WTC11 (cell line): ENCODE measurements at regions not wholly inside any gene's neighbourhood (a gene's known extent, or its start where the extent isn't known, plus 50 kb on each side); places are given as distances from the start of the nearest gene placed in this dataset.

Experiments
- ATAC-seq: fragments of 200-7000 bp; cut with Tn5 transposase; 2 replicates; pipeline ENCODE4 v1.10.0; 2021; ENCODE audit warnings: mild to moderate bottlenecking, moderate library complexity
- CTCF ChIA-PET: fragments of 300-600 bp; sonication (Branson Sonifier 250); formaldehyde crosslinking; loops from one replicate; lab custom pipeline; 2021; ENCODE audit warnings: antibody characterized with exemption; lab: Charles Lee
- POLR2A ChIA-PET: fragments of 350-600 bp; sonication (Branson Sonifier 250); formaldehyde crosslinking; loops from one replicate; lab custom pipeline; 2021; ENCODE audit warnings: antibody characterized with exemption; lab: Charles Lee
- DNase-seq: peaks from one replicate; pipeline ENCODE4 v3.0.0; 2021; ENCODE audit warnings: low spot score
- H3K27ac Mint-ChIP-seq: 2 replicates; pipeline ENCODE4 v1.8.0; 2021; ENCODE audit warnings: mixed read lengths
- H3K27me3 Mint-ChIP-seq: 2 replicates; pipeline ENCODE4 v1.8.0; 2021; ENCODE audit warnings: low read depth, mild to moderate bottlenecking, moderate library complexity, mixed read lengths
- H3K36me3 Mint-ChIP-seq: 2 replicates; pipeline ENCODE4 v1.8.0; 2021; ENCODE audit warnings: mixed read lengths
- H3K4me1 Mint-ChIP-seq: 2 replicates; pipeline ENCODE4 v1.8.0; 2022; ENCODE audit warnings: mixed read lengths
- H3K4me3 Mint-ChIP-seq: 2 replicates; pipeline ENCODE4 v1.8.0; 2021; ENCODE audit warnings: mild to moderate bottlenecking, moderate library complexity, mixed read lengths
- H3K9me3 Mint-ChIP-seq: 2 replicates; pipeline ENCODE4 v1.8.0; 2021; ENCODE audit warnings: mixed read lengths
- AFF4 ChIP-seq: sonication (generic); formaldehyde crosslinking; IDR thresholded peaks from 2 replicates; pipeline ENCODE4 v1.8.1; 2023; ENCODE audit warnings: mild to moderate bottlenecking, missing genetic modification reagents, borderline replicate concordance
- ATF1 ChIP-seq: sonication (generic); formaldehyde crosslinking; IDR thresholded peaks from 2 replicates; pipeline ENCODE4 v1.8.1; 2023; ENCODE audit warnings: mild to moderate bottlenecking, moderate library complexity, missing genetic modification reagents
- CBFB ChIP-seq: sonication (generic); formaldehyde crosslinking; IDR thresholded peaks from 2 replicates; pipeline ENCODE4 v1.8.1; 2022; ENCODE audit warnings: mild to moderate bottlenecking, low read depth, missing genetic modification reagents
- CDX4 ChIP-seq: fragments of 250-450 bp; sonication (Bioruptor Pico); IDR thresholded peaks from 2 replicates; pipeline ENCODE4 v1.9.0; 2021; ENCODE audit warnings: moderate library complexity, mild to moderate bottlenecking, inconsistent platforms, borderline replicate concordance
- CREM ChIP-seq: sonication (generic); formaldehyde crosslinking; IDR thresholded peaks from 2 replicates; pipeline ENCODE4 v1.8.1; 2022; ENCODE audit warnings: mild to moderate bottlenecking, missing genetic modification reagents, moderate library complexity
- CTCF ChIP-seq: fragments of 200-600 bp; IDR thresholded peaks from 2 replicates; pipeline ENCODE4 v1.8.0; 2022; ENCODE audit warnings: antibody characterized with exemption
- E2F4 ChIP-seq: sonication (generic); formaldehyde crosslinking; IDR thresholded peaks from 2 replicates; pipeline ENCODE4 v1.8.1; 2022; ENCODE audit warnings: low read depth, mild to moderate bottlenecking, moderate library complexity, missing genetic modification reagents, borderline replicate concordance
- ELF4 ChIP-seq: sonication (generic); formaldehyde crosslinking; IDR thresholded peaks from 2 replicates; pipeline ENCODE4 v1.8.1; 2022; ENCODE audit warnings: low read depth, mild to moderate bottlenecking, moderate library complexity, missing genetic modification reagents
- ESRRA ChIP-seq: sonication (generic); formaldehyde crosslinking; IDR thresholded peaks from 2 replicates; pipeline ENCODE4 v1.8.1; 2022; ENCODE audit warnings: mild to moderate bottlenecking, missing genetic modification reagents, borderline replicate concordance
- FOXP1 ChIP-seq: sonication (generic); formaldehyde crosslinking; IDR thresholded peaks from 2 replicates; pipeline ENCODE4 v1.8.0; 2022; ENCODE audit warnings: missing genetic modification reagents, mild to moderate bottlenecking, moderate library complexity, borderline replicate concordance
- GTF2I ChIP-seq: fragments of 250-450 bp; sonication (Bioruptor Pico); conservative IDR thresholded peaks from 2 replicates; pipeline ENCODE4 v1.4.0; 2021; ENCODE audit warnings: mild to moderate bottlenecking
- HMGXB4 ChIP-seq: sonication (generic); formaldehyde crosslinking; IDR thresholded peaks from 2 replicates; pipeline ENCODE4 v1.8.1; 2023; ENCODE audit warnings: mild to moderate bottlenecking, moderate library complexity, missing genetic modification reagents
- JUN ChIP-seq: sonication (generic); formaldehyde crosslinking; IDR thresholded peaks from 2 replicates; pipeline ENCODE4 v1.8.0; 2023; ENCODE audit warnings: mild to moderate bottlenecking, missing genetic modification reagents
- NR2C2 ChIP-seq: sonication (generic); formaldehyde crosslinking; IDR thresholded peaks from 2 replicates; pipeline ENCODE4 v1.8.0; 2022; ENCODE audit warnings: mild to moderate bottlenecking, missing genetic modification reagents
- PRDM15 ChIP-seq: sonication (generic); formaldehyde crosslinking; IDR thresholded peaks from 2 replicates; pipeline ENCODE4 v1.8.0; 2022; ENCODE audit warnings: missing genetic modification reagents
- SMAD4 ChIP-seq: sonication (generic); formaldehyde crosslinking; IDR thresholded peaks from 2 replicates; pipeline ENCODE4 v1.8.0; 2022; ENCODE audit warnings: mild to moderate bottlenecking, missing genetic modification reagents
- STAT6 ChIP-seq: sonication (generic); formaldehyde crosslinking; conservative IDR thresholded peaks from 2 replicates; pipeline ENCODE4 v1.8.1; 2023; ENCODE audit warnings: mild to moderate bottlenecking, low read depth, missing genetic modification reagents, moderate library complexity
- USF2 ChIP-seq: sonication (generic); formaldehyde crosslinking; IDR thresholded peaks from 2 replicates; pipeline ENCODE4 v1.8.1; 2023; ENCODE audit warnings: mild to moderate bottlenecking, missing genetic modification reagents, moderate library complexity
- ZNF263 ChIP-seq: sonication (generic); formaldehyde crosslinking; IDR thresholded peaks from 2 replicates; pipeline ENCODE4 v1.8.1; 2022; ENCODE audit warnings: low read depth, mild to moderate bottlenecking, moderate library complexity, missing genetic modification reagents

- ATAC-seq: no peak
- H3K4me1 Mint-ChIP-seq: peaks cover 11% of the 10 kb centered on the region
- H3K36me3 Mint-ChIP-seq: no peaks in the 10 kb centered on the region
- no peaks in the 10 kb centered on the region for H3K27me3 Mint-ChIP-seq
- POLR2A ChIA-PET: no interaction called here
- no peak for DNase-seq
- no peak for TF ChIP-seq GTF2I
- no peak for TF ChIP-seq PRDM15 (CRISPR knock-in tag)
- TF ChIP-seq E2F4 (CRISPR knock-in tag): no peak
- no peak for TF ChIP-seq SMAD4 (CRISPR knock-in tag)
- no peak for TF ChIP-seq CREM
- no peak for TF ChIP-seq ZNF263 (CRISPR knock-in tag)
- H3K4me3 Mint-ChIP-seq: no peak overlapping the region
- no peak overlapping the region for H3K27ac Mint-ChIP-seq
- CTCF ChIA-PET: no interaction called here
- H3K9me3 Mint-ChIP-seq: no peaks in the 10 kb centered on the region
Measured at GRCh38 chr3:82741346-82741745, 979.9 kb upstream of the GBE1 start.

GRCh38 chr3:82739390-82739789 is 977.9 kb upstream of the GBE1 start:
- DNase-seq (no peak), ATAC-seq (no peak)
- no peaks in the 10 kb centered on the region for H3K36me3 Mint-ChIP-seq
- no peaks in the 10 kb centered on the region for H3K9me3 Mint-ChIP-seq
- no peak overlapping the region for H3K4me3 Mint-ChIP-seq
- ChIA-PET POLR2A (no interaction called here), CTCF (no interaction called here)
- H3K27me3 Mint-ChIP-seq: no peaks in the 10 kb centered on the region
- no peak overlapping the region for H3K27ac Mint-ChIP-seq
- peaks cover 12% of the 10 kb centered on the region for H3K4me1 Mint-ChIP-seq
- TF ChIP-seq AFF4 (CRISPR knock-in tag): no peak
- TF ChIP-seq STAT6 (CRISPR knock-in tag): no peak
- no peak for TF ChIP-seq ELF4
- no peak for TF ChIP-seq CBFB (CRISPR knock-in tag)
- TF ChIP-seq NR2C2: no peak
- no peak for TF ChIP-seq USF2 (CRISPR knock-in tag)
- TF ChIP-seq HMGXB4 (CRISPR knock-in tag): no peak
- no peak for TF ChIP-seq ESRRA
- TF ChIP-seq FOXP1 (CRISPR knock-in tag): no peak
- no peak for TF ChIP-seq CDX4 (CRISPR knock-in tag)
- TF ChIP-seq ATF1 (CRISPR knock-in tag): no peak
- no peak for TF ChIP-seq CTCF
- no peak for TF ChIP-seq JUN (CRISPR knock-in tag)
